ENCODE measurements at regions not wholly inside any gene's neighbourhood (a gene's known extent, or its start where the extent isn't known, plus 50 kb on each side); places are given as distances from the start of the nearest gene placed in this dataset.

DNA sequence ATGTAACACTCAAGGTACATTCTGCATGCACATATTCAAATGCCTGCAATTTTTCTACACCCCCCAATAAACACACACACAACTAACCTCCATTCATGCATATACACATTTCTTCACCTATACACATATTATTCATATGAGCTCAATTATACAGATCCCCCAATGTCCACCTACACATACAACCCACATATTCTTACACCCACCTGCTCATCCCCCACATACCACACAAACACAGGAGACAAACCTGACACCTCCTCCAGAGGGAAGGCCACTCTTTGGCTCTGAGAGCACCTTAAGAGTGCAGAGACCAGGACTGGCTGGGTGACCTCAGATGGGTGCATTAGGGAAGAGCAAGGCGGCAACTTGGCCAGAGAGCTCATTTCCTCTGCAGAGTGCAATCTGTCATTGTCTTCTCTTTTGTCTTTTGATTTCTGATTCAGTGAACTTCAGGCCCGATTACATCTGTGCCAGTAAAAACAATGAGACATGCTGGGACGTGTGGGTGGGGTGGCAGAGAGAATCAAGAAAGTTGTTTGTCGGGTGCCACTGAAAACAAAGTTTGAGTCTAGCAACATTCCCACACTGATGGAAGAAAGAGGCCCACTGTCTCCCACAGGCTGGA is 208.4 kb downstream of the NXPE2 start:
- no peaks in the 10 kb centered on the region for H3K9me1 ChIP-seq (ENCODE audit: control insufficient read depth, extremely low read depth, insufficient read depth, low read length)
- TF ChIP-seq, protein P1, sequence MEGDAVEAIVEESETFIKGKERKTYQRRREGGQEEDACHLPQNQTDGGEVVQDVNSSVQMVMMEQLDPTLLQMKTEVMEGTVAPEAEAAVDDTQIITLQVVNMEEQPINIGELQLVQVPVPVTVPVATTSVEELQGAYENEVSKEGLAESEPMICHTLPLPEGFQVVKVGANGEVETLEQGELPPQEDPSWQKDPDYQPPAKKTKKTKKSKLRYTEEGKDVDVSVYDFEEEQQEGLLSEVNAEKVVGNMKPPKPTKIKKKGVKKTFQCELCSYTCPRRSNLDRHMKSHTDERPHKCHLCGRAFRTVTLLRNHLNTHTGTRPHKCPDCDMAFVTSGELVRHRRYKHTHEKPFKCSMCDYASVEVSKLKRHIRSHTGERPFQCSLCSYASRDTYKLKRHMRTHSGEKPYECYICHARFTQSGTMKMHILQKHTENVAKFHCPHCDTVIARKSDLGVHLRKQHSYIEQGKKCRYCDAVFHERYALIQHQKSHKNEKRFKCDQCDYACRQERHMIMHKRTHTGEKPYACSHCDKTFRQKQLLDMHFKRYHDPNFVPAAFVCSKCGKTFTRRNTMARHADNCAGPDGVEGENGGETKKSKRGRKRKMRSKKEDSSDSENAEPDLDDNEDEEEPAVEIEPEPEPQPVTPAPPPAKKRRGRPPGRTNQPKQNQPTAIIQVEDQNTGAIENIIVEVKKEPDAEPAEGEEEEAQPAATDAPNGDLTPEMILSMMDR (optimal IDR thresholded peaks at IDR 0.05 in 1 of 3, IDR thresholded peaks at IDR 0.05 in 1 of 3, conservative IDR thresholded peaks at IDR 0.05 in 1 of 3; ENCODE audit: extremely low read depth in 1 of 3, insufficient read depth in 2 of 3, low read length in 3 of 3), result no peak
- TF ChIP-seq EZH2 (IDR thresholded peaks at IDR 0.05; ENCODE audit: low read length), result no peak
- DNase-seq (ENCODE audit: low read depth, low spot score) (no peak), FAIRE-seq (no peak)
- H3K9me3 ChIP-seq (ENCODE audit: control insufficient read depth, low read depth, low read length), result no peaks in the 10 kb centered on the region
- no peak overlapping the region for H3K9ac ChIP-seq (ENCODE audit: control insufficient read depth, extremely low read depth, insufficient read depth, low read length)
- H4K20me1 ChIP-seq (ENCODE audit: control insufficient read depth, extremely low read depth, insufficient read depth, low read length), result no peaks in the 10 kb centered on the region
- H3K36me3 ChIP-seq (ENCODE audit: control insufficient read depth in 2 of 2, extremely low read depth in 1 of 2, insufficient read depth in 2 of 2, low read length in 2 of 2), result no peaks in the 10 kb centered on the region
- no peak overlapping the region for H3K27ac ChIP-seq (ENCODE audit: control insufficient read depth, insufficient read depth, low read length)
- H3K27me3 ChIP-seq (ENCODE audit: control insufficient read depth, extremely low read depth, insufficient read depth, low read length), result no peaks in the 10 kb centered on the region
- H3K79me2 ChIP-seq (ENCODE audit: control insufficient read depth, insufficient read depth, low read length), result no peaks in the 10 kb centered on the region
- H2AFZ ChIP-seq (ENCODE audit: control insufficient read depth, low read length), result no peak overlapping the region
- no peak overlapping the region for H3K4me3 ChIP-seq (ENCODE audit: control insufficient read depth in 2 of 3, extremely low read depth in 1 of 3, insufficient read depth in 2 of 3, low read depth in 1 of 3, low read length in 3 of 3)
- H3K4me1 ChIP-seq (ENCODE audit: control insufficient read depth, extremely low read depth, insufficient read depth, low read length), result no peaks in the 10 kb centered on the region
- H3K4me2 ChIP-seq (ENCODE audit: control insufficient read depth, extremely low read depth, insufficient read depth, low read depth, low read length), result no peak overlapping the region
- dilution Hi-C loops (cut with MboI; ENCODE audit: extremely low pct_ligation_motif_present, low sequenced_read_pairs), result no loop called here

DNA sequence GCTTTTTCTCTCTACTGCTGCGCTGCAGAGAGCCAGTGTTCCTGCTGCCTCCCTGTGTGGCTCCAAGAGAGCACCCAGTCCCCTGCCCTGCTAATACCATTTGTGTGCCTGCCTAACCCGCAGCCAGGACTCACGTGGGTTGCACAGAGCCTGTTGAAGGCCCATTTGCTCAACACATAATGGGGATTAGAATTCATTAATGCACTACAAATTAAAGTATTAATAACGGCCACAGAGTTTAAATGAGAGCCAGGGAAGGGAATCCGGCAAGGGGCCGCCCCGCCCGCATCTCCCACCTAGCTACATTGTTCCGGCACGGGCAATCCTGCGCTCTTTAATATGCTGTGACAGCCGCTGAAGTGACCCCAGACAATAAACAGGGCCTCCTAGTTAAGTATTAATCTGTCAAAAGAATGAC is 211.3 kb downstream of the NXPE2 start:
- DNase-seq (ENCODE audit: low read depth, low spot score), result no peak
- no peak for FAIRE-seq
- H4K20me1 ChIP-seq (ENCODE audit: control insufficient read depth, extremely low read depth, insufficient read depth, low read length), result no peaks in the 10 kb centered on the region
- no peak for TF ChIP-seq EZH2 (IDR thresholded peaks at IDR 0.05; ENCODE audit: low read length)
- TF ChIP-seq, protein P1 (optimal IDR thresholded peaks at IDR 0.05 in 1 of 3, IDR thresholded peaks at IDR 0.05 in 1 of 3, conservative IDR thresholded peaks at IDR 0.05 in 1 of 3; ENCODE audit: extremely low read depth in 1 of 3, insufficient read depth in 2 of 3, low read length in 3 of 3), result no peak
- H3K27ac ChIP-seq (ENCODE audit: control insufficient read depth, insufficient read depth, low read length), result no peak overlapping the region
- H2AFZ ChIP-seq (ENCODE audit: control insufficient read depth, low read length), result no peak overlapping the region
- no peaks in the 10 kb centered on the region for H3K9me3 ChIP-seq (ENCODE audit: control insufficient read depth, low read depth, low read length)
- no peaks in the 10 kb centered on the region for H3K4me1 ChIP-seq (ENCODE audit: control insufficient read depth, extremely low read depth, insufficient read depth, low read length)
- H3K4me3 ChIP-seq (ENCODE audit: control insufficient read depth in 2 of 3, extremely low read depth in 1 of 3, insufficient read depth in 2 of 3, low read depth in 1 of 3, low read length in 3 of 3), result no peak overlapping the region
- H3K79me2 ChIP-seq (ENCODE audit: control insufficient read depth, insufficient read depth, low read length), result no peaks in the 10 kb centered on the region
- H3K4me2 ChIP-seq (ENCODE audit: control insufficient read depth, extremely low read depth, insufficient read depth, low read depth, low read length), result no peak overlapping the region
- no peaks in the 10 kb centered on the region for H3K36me3 ChIP-seq (ENCODE audit: control insufficient read depth in 2 of 2, extremely low read depth in 1 of 2, insufficient read depth in 2 of 2, low read length in 2 of 2)
- H3K27me3 ChIP-seq (ENCODE audit: control insufficient read depth, extremely low read depth, insufficient read depth, low read length), result no peaks in the 10 kb centered on the region
- H3K9me1 ChIP-seq (ENCODE audit: control insufficient read depth, extremely low read depth, insufficient read depth, low read length), result no peaks in the 10 kb centered on the region
- no peak overlapping the region for H3K9ac ChIP-seq (ENCODE audit: control insufficient read depth, extremely low read depth, insufficient read depth, low read length)
- dilution Hi-C loops (cut with MboI; ENCODE audit: extremely low pct_ligation_motif_present, low sequenced_read_pairs), result no loop called here

Measured in keratinocyte (primary cell).